ENCODE measurements at regions not wholly inside any gene's neighbourhood (a gene's known extent, or its start where the extent isn't known, plus 50 kb on each side); places are given as distances from the start of the nearest gene placed in this dataset.

GRCh38 chr15:91424001-91424400 lies 323.9 kb downstream of the SV2B start:
- no peak for TF ChIP-seq CTCF (IDR thresholded peaks at IDR 0.05)
- no peak for TF ChIP-seq TAF1 (IDR thresholded peaks at IDR 0.05; ENCODE audit: borderline replicate concordance, low read depth, low read length)
- no peak for TF ChIP-seq EP300 (IDR thresholded peaks at IDR 0.05; ENCODE audit: borderline replicate concordance in 1 of 2, low read depth in 1 of 2, low read length in 1 of 2)
- TF ChIP-seq TEAD4 (IDR thresholded peaks at IDR 0.05; ENCODE audit: borderline replicate concordance, insufficient read depth), result no peak
